ENCODE measurements at regions not wholly inside any gene's neighbourhood (a gene's known extent, or its start where the extent isn't known, plus 50 kb on each side); places are given as distances from the start of the nearest gene placed in this dataset.

GRCh38 chr17:52287611-52288010 is 129.1 kb upstream of the CA10 start:
- TF ChIP-seq CTCF (conservative IDR thresholded peaks at IDR 0.05; ENCODE audit: low read depth, low read length), result no peak
- no peak for TF ChIP-seq MXI1 (IDR thresholded peaks at IDR 0.05; ENCODE audit: borderline replicate concordance, low read depth, low read length)
- TF ChIP-seq POLR2A (IDR thresholded peaks at IDR 0.05; ENCODE audit: low read depth, low read length), result no peak
- no peak for TF ChIP-seq USF2 (IDR thresholded peaks at IDR 0.05; ENCODE audit: low read depth, low read length)

Measured in IMR-90 (cell line).